GM10266 (cell line): ENCODE measurements at regions not wholly inside any gene's neighbourhood (a gene's known extent, or its start where the extent isn't known, plus 50 kb on each side); places are given as distances from the start of the nearest gene placed in this dataset.

ENCODE experiments used
- DNase-seq: peaks from one replicate; pipeline ENCODE4 v3.0.0; 2012; ENCODE audit errors: extremely low spot score
- CTCF ChIP-seq: IDR thresholded peaks from 2 replicates; pipeline ENCODE4 v1.5.1; 2012; ENCODE audit warnings: mild to moderate bottlenecking, low read depth; ENCODE audit not compliant: control insufficient read depth, insufficient read depth; ENCODE audit errors: missing control alignments

GRCh38 chr4:71841336-71841735 is 57.5 kb upstream of the GC start:
- DNase-seq, result no peak
- TF ChIP-seq CTCF, result no peak

DNA sequence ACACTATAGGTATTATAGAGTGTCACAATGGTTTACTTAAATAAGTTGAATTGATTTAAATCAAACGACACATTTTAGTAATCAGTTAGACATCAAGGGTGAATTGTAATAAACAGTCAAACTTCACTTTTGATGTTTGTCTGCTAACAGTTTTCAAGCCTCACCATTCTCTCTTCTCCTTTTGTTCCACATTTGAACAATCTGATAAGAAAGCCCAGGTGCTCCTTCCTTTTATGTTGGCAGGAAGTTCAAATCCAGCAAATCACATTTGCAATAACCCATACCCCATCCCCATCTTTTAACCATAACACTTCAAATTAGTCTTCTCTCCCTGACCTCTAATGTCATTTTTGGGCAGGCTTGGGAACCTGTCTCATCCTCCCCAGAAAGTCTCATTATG is 63.4 kb upstream of the GC start:
- DNase-seq, result no peak
- TF ChIP-seq CTCF, result no peak

GRCh38 chr4:71855944-71856343 is 72.1 kb upstream of the GC start:
- no peak for TF ChIP-seq CTCF
- no peak for DNase-seq

- TF ChIP-seq CTCF, result no peak
- no peak for DNase-seq
These were observed 74.0 kb upstream of the GC start for GRCh38 chr4:71857713-71858451.

- TF ChIP-seq CTCF, result no peak
These were observed 76.8 kb upstream of the GC start for GRCh38 chr4:71860643-71861042.

GRCh38 chr4:71862315-71862714 is 78.4 kb upstream of the GC start:
- TF ChIP-seq CTCF, result no peak
- no peak for DNase-seq

More at GRCh38 chr4:71860643-71861042, 76.8 kb upstream of the GC start:
- no peak for DNase-seq

DNA sequence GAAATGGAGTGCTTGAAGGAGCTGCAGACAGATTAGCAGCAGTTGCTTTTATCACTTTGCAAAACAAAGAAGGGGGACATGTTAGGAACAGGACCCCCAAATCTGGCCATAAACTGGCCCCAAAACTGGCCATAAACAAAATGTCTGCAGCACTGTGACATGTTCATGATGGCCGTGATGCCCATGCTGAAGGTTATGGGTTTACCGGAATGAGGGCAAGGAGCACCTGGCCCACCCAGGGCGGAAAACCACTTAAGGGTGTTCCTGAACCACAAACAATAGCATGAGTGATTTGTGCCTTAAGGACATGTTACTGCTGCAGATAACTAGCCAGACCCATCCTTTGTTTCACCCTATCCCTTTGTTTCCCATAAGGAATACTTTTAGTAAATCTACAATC is 79.6 kb upstream of the GC start:
- TF ChIP-seq CTCF, result no peak
- no peak for DNase-seq
